ENCODE measurements at regions not wholly inside any gene's neighbourhood (a gene's known extent, or its start where the extent isn't known, plus 50 kb on each side); places are given as distances from the start of the nearest gene placed in this dataset.

GRCh38 chr9:23341346-23341745 is 484.7 kb downstream of the ELAVL2 start:
- DNase-seq (ENCODE audit: missing footprints) (no peak), ATAC-seq (no peak)
- intact Hi-C loops (cut with DNase I), result no loop called here

- ATAC-seq (no peak), DNase-seq (ENCODE audit: missing footprints) (no peak)
- intact Hi-C loops (cut with DNase I), result no loop called here
Observed at GRCh38 chr9:23342291-23342690, 483.7 kb downstream of the ELAVL2 start.

GRCh38 chr9:23343226-23343625 is 482.8 kb downstream of the ELAVL2 start:
- intact Hi-C loops (cut with DNase I), result no loop called here
- DNase-seq (ENCODE audit: missing footprints) (no peak), ATAC-seq (no peak)

- DNase-seq (ENCODE audit: missing footprints) (no peak), ATAC-seq (no peak)
- intact Hi-C loops (cut with DNase I), result no loop called here
Observed at GRCh38 chr9:23361096-23361495, 464.9 kb downstream of the ELAVL2 start.

GRCh38 chr9:23372703-23373102 is 453.3 kb downstream of the ELAVL2 start:
- intact Hi-C loops (cut with DNase I), result no loop called here
- DNase-seq (ENCODE audit: missing footprints), result no peak
- no peak for ATAC-seq

GRCh38 chr9:23375511-23375910 is 450.5 kb downstream of the ELAVL2 start:
- DNase-seq (ENCODE audit: missing footprints), result no peak
- intact Hi-C loops (cut with DNase I), result no loop called here
- no peak for ATAC-seq

GRCh38 chr9:23379842-23380241 is 446.2 kb downstream of the ELAVL2 start:
- no peak for DNase-seq (ENCODE audit: missing footprints)
- ATAC-seq, result no peak
- intact Hi-C loops (cut with DNase I), result no loop called here

GRCh38 chr9:23380821-23381220 is 445.2 kb downstream of the ELAVL2 start:
- DNase-seq (ENCODE audit: missing footprints) (no peak), ATAC-seq (no peak)
- intact Hi-C loops (cut with DNase I), result no loop called here

GRCh38 chr9:23382418-23382817 is 443.6 kb downstream of the ELAVL2 start:
- DNase-seq (ENCODE audit: missing footprints) (no peak), ATAC-seq (no peak)
- intact Hi-C loops (cut with DNase I), result no loop called here

- DNase-seq (ENCODE audit: missing footprints) (no peak), ATAC-seq (no peak)
- intact Hi-C loops (cut with DNase I), result no loop called here
Observed at GRCh38 chr9:23394189-23394588, 431.9 kb downstream of the ELAVL2 start.

- ATAC-seq (no peak), DNase-seq (ENCODE audit: missing footprints) (no peak)
- intact Hi-C loops (cut with DNase I), result no loop called here
Observed at GRCh38 chr9:23408874-23409273, 417.2 kb downstream of the ELAVL2 start.

- no peak for DNase-seq (ENCODE audit: missing footprints)
- no peak for ATAC-seq
- intact Hi-C loops (cut with DNase I), result no loop called here
Observed at GRCh38 chr9:23412046-23412445, 414.0 kb downstream of the ELAVL2 start.

GRCh38 chr9:23412458-23412857 is 413.6 kb downstream of the ELAVL2 start:
- ATAC-seq (no peak), DNase-seq (ENCODE audit: missing footprints) (no peak)
- intact Hi-C loops (cut with DNase I), result no loop called here

GRCh38 chr9:23413541-23413940 is 412.5 kb downstream of the ELAVL2 start:
- ATAC-seq (no peak), DNase-seq (ENCODE audit: missing footprints) (no peak)
- intact Hi-C loops (cut with DNase I), result no loop called here

GRCh38 chr9:23423999-23424398 is 402.0 kb downstream of the ELAVL2 start:
- no peak for DNase-seq (ENCODE audit: missing footprints)
- ATAC-seq, result no peak
- intact Hi-C loops (cut with DNase I), result no loop called here

GRCh38 chr9:23426144-23426543 is 399.9 kb downstream of the ELAVL2 start:
- intact Hi-C loops (cut with DNase I), result no loop called here
- DNase-seq (ENCODE audit: missing footprints) (no peak), ATAC-seq (no peak)

GRCh38 chr9:23431459-23431858 is 394.6 kb downstream of the ELAVL2 start:
- ATAC-seq (no peak), DNase-seq (ENCODE audit: missing footprints) (no peak)
- intact Hi-C loops (cut with DNase I), result no loop called here

- no peak for ATAC-seq
- no peak for DNase-seq (ENCODE audit: missing footprints)
- intact Hi-C loops (cut with DNase I), result no loop called here
Observed at GRCh38 chr9:23434654-23435053, 391.4 kb downstream of the ELAVL2 start.

GRCh38 chr9:23438299-23438907 is 387.6 kb downstream of the ELAVL2 start:
- DNase-seq (ENCODE audit: missing footprints) (no peak), ATAC-seq (no peak)
- intact Hi-C loops (cut with DNase I), result no loop called here

- no peak for DNase-seq (ENCODE audit: missing footprints)
- ATAC-seq, result no peak
- intact Hi-C loops (cut with DNase I), result no loop called here
Observed at GRCh38 chr9:23441275-23441674, 384.8 kb downstream of the ELAVL2 start.

- intact Hi-C loops (cut with DNase I), result no loop called here
- ATAC-seq (no peak), DNase-seq (ENCODE audit: missing footprints) (no peak)
Observed at GRCh38 chr9:23444658-23445057, 381.4 kb downstream of the ELAVL2 start.

Measured in Right ventricle myocardium inferior (tissue), 1 donor.